HuH-7 (cell line): ENCODE measurements at regions not wholly inside any gene's neighbourhood (a gene's known extent, or its start where the extent isn't known, plus 50 kb on each side); places are given as distances from the start of the nearest gene placed in this dataset.
"Not testable (repeated sequence)": the region's sequence is repeated elsewhere in the genome, so short reads cannot be mapped to it uniquely, and the experiment has no call there.

Source experiments
- DNase-seq: peaks from one replicate; pipeline ENCODE4 v3.0.0; 2011; ENCODE audit warnings: low spot score

DNA sequence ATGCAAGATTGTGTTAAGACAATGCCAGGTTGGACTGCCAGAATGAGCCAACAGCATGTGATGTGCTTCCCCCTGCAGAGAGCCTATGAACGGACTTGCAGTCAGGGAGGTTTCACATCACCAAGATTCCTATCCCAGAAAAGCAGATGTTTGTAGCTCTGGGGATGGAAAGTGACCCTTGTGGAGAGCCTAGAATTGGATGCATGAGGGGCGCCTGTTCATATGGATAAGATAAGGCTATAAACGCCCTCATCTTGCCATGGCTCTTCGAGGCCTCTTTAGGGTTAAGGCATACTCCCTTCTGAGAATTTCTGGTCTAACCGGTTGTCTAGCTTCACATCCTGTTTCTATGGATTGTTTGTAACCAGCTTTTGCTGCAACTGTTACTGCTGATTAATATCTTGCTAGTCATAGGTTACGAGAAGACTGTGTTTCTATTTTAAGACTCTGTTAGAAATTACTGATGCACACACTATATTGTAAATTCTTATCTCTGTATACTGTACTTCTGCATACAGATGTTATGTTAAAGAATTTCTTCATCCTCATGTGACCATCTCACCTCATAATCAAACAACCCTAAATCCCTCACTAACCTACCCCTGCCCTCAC, 295.8 kb downstream of the PTGER3 start:
- DNase-seq = not testable (repeated sequence)

DNA sequence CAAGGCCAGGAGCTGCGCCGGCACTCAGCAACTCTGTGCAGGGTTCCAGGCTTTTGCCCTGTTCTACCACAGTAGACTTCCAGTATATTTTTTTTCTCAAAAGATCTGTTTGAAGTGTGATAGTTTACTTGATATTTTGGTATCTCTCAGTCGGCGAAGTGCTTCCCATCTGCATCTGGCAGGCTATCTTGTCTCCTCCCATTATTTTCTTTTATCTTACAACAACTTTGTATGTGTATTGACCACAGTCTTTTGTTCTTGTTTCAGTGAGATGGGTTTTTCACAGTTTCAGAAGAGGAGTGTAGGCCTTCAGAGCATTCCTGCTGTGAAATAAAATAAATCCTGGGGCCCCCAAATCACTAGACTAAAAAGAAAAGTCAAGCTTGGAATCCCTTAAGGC, 292.9 kb downstream of the PTGER3 start:
- DNase-seq = no peak

DNA sequence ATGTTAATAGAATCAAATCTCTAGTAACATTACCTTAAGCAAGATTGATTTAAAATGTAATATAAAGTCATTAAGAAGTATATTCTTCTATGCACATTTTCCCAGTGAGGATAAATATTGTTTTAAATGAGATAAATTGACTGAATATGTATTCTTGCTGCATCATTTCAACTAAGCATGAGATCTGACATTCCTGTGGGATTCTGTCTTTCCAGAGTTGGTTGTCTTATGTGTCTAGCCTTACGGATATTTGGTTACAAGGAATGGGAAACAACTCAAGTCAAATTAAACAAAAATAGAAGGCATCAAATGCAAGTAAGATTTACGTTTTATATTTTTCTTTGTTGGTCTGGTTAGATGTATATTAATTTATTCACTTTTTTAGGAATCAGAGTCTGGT, 287.5 kb downstream of the PTGER3 start:
- DNase-seq = no peak

DNA sequence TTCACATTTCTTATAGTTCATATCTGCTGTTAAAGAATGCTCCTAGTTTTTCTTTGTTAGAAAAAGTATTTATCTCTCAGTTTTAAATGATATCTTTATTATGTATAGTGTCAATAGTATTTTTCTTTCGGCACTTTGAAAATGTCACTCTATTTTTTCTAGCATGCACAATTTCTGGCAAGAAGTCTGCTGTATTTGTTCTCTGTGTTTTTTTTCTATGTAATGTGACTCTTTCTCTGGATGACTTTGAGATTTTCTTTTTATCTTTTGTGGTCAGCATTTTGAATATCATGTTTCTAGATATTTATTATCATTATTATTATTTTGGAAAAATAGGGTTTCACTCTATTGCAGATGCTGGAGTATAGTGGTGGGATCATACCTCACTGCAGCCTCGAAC, 285.2 kb downstream of the PTGER3 start:
- DNase-seq = no peak

DNA sequence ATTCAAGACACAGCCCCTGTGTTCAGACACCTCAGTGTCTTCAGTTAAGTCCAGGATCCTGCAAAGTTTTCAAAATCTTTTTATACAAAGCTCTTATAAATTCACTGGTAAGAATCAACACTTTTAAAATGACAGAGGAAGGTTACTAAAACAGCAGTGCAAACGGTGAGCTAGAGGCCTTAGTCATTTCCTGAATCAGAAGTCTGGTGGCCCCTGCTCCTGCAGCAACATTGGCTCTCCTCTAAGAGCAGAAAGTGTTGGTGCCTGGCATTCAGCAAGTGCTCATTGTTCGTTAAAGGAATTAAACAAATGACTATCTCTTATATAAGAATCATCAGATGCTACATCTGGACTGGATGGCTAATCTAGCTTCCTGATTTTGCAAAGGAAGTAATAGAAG, 282.9 kb downstream of the PTGER3 start:
- no peak for DNase-seq

DNA sequence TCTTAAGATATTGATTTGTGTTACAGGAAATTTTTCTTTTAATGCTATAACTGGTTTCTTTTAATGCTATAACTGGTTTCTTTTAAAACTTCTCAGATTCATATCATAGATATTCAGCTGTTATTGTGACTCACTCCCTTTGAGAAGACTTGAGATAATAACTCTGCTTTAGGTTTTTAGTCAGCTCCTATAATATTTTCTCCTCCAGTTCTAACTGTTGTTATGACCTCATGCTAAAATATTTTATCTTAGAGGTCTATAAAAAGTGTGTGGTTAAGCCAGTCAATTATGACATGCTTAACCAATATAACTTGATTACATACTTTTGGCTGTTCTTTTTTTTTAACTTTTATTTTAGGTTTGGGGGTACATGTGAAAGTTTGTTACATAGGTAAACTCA, 280.2 kb downstream of the PTGER3 start:
- no peak for DNase-seq

DNA sequence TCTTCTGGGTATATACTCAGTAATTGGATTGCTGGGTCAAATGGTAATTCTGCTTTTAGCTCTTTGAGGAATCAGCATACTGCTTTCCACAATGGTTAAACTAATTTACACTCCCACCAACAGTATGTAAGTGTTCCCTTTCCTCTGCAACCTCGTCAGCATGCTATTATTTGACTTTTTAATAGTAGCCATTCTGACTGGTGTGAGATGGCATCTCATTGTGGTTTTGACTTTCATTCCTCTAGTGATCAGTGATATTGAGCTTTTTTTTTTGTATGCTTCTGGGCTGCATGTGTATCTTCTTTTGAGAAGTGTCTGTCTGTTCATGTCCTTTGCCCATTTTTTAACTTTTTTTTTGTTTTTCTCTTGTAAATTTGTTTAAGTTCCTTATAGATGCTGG, 279.4 kb downstream of the PTGER3 start:
- no peak for DNase-seq

DNA sequence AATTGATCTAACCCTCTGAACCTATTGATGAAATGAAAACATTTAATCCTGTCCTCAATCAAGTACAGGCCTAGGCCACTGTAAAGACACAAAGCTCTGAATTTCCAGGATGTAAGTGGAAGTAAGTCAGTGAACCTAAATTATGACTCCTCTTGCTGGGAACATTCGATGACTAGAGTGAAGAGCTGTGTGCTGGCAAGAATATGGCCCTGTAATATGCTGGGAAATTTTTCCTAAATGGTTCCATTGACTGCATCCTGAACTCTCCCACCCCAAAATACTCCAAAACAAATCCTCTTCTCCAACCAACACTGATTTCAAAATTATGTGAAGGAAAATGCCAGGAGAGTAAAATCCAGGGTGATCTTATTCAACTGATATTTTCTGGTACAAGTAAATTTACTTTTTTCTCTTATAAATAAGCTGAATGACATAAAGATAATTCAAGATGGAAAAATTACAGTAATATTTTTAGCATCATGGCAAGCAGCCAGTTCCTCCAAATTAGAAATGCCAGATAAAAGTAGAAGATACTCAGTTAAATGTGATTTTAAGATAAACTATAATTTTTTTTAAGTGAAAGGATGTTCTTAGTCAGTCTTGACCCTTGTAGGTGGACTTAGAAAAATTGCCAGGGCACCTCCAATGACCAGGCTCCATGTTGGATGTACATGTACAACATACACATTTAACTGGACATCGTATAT, 269.4 kb downstream of the PTGER3 start:
- DNase-seq = no peak

DNA sequence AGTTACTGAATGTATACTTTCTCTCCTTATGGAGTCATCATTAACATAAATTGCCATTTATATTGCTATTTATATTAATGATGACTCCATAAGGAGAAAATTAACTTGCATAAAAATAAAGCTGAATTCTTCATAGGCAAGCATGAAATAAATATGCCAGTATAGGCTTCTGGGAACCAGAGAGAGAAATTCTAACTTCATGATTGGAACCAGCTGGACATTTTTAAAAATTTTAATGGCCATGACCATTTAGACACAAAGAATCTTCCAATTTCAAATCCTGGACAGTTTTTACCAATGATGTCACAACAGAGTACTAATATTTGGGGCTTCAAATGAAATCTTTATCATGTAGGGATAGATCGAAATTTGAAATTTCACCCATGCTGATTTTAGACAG, 268.7 kb downstream of the PTGER3 start:
- no peak for DNase-seq

DNA sequence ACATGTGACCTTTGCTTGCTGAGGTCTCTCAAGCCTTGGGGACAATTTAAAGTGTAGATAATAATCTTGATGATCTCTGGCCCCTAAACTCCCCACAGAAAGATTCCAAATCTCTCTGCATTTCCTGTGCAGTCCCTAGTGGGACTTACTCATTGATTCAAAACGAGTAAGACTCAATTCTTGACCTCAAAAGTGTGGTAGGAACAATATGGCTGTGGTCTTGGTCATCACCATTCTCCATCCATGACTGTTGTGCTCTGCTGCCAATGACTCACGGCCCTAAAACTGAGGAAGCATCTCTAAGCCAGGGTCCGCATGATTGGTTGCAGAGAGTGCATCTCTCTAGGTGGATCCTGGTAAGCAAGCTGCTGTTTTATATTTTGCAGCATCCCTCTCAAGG, 268.0 kb downstream of the PTGER3 start:
- no peak for DNase-seq

DNA sequence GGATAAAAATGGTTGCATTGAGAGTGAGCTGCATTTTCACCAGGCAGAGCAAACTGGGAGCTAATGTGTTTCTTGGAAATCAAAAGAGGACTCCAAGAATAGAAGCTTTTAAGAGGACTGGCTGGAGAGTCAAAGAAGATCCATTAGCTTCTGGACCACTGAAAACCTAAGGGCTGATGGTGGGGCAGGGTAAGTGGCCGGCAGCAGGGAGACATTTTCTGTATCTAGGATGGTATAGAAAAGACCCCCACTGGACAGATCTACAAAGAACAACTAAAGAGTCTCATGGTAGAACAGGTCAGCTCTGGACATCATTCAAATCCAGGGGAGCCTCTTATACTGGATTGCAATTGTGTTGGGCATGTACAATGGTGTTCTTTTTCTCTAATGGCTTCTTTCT, 262.3 kb downstream of the PTGER3 start:
- DNase-seq = no peak

DNA sequence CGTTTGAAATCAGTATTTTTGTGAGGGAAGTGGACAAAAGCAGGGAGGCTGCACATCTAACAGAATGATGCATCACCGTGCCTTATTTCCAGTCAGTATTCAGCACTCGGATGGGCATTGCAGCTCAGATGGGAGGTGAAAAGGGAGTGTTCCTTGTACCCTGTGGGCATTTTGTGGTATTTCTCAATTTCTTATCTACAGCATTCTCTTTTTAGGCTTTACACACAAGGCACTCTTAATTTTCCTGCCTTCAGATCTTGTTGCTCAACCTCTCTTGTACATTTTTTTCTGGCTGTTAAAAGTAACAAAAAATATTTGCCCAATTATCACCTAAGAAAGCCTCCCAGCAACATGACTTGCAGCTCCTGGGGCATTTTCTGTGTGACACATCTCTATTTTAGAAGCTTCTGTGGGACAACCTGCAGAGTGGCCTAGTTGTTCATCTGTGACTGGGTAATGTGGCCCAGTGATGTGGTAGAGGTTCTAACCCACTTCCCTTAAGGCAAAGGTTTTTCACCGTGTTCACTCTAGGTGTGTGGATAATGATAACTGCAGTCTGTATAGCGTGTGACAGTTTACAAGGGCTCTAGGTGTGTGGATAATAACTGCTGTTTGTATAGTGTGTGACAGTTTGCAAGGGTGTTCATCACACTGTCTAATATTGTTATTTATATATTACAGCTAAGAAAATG, 257.2 kb downstream of the PTGER3 start:
- no peak for DNase-seq

DNA sequence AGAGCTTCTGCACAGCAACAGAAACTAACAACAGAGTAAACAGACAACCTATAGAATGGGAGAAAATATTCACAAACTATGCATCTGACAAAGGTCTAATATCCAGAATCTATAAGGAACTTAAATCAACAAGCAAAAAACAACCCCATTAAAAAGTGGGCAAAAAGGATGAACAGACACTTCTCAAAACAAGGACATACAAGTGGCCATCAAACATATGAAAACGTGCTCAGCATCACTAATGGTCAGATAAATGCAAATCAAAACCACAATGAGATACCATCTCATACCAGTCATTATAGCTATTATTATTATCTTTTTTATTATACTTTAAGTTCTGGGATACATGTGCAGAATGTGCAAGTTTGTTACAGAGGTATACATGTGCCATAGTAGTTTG, 252.6 kb downstream of the PTGER3 start:
- not testable (repeated sequence) for DNase-seq

DNA sequence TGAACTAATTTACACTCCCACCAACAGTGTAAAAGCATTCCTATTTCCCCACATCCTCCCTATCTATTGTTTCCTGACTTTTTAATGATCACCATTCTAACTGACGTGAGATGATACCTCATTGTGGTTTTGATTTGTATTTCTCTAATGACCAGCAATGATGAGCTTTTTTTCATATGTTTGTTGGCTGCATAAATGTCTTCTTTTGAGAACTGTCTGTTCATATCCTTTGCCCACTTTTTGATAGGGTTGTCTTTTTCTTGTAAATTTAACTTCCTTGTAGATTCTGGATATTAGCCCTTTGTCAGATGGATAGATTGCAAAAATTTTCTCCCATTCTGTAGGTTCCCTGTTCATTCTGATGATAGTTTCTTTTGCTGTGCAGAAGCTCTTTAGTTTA, 251.3 kb downstream of the PTGER3 start:
- not testable (repeated sequence) for DNase-seq

DNA sequence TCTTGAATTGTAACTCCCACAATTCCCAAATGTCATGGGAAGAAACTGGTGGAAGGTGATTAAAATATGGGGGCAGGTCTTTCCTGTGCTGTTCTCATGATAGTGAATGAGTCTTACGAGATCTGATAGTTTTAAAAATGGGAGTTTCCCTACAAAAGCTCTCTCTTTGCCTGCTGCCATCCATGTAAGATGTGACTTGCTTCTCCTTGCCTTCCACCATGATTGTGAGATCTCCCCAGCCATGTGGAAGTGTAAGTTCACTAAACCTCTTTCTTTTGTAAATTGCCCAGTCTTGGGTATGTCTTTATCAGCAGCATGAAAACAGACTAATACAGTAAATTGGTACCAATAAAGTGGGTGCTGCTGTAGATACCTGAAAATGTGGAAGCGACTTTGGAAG, 245.0 kb downstream of the PTGER3 start:
- not testable (repeated sequence) for DNase-seq

DNA sequence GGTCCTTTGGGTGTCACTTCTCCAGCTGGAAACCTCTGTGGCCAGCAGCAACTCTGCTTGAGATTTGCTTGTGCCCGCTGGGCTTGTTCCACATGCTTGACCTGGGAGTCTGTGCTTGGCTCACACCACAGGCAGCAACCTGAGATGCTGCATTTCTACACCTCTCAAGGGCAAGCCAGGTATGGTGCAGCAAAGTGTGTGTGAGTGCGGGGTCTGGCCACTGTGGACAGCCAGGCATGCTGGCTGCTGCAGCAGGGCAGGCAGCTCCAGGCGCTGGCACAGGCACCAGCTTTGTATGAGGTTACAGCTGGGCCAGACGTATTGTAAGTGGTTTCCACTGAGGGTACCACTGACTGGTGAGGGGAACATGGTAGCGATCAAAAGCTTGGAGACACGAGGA, 242.0 kb downstream of the PTGER3 start:
- DNase-seq = no peak

DNA sequence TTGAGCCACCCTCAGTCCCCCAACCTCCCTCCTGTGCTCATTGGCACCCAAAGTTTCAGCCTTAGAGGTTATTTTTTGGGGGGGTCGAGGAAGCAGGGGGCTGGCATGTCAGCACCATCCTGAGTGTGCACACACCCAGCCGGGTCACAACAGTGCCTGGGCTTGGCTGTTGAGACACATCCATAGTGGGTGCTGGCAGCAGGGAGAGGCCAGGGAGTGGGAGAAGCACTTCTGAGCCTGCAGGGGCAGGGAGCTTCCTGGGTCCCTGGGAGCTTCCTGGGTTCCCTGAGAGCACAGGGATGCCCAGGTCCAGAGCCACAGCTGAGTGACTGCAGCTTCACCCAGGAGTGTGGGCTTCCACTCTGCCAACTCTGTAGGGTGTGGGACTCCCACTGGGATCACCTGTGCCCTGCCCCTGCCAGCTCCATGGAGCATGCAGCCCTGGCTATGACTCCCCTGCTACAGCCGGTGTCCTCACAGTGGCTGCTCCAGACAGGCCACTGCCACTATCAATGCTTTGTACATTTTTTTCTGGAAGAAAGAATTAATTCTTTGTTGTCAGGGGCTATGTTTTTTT, 240.4 kb downstream of the PTGER3 start:
- no peak for DNase-seq

DNA sequence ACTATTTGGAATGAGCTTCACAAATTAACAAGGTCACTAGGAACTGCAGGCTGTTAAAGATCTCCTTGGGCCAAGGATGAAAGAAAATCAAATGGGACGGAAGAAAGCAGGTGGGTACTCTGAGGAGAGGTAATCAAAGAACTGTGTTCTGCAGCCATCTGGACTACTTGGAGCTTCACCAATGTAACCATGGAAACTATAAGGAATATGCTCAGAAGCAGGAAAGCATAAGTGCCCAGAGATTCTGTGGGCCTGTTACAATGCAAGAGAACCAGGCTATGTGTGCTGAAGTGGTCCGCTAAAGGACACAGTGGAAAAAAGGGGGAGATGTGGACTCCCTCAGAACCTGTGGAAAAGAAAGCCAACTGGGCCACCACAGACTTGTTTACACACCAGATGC, 238.5 kb downstream of the PTGER3 start:
- no peak for DNase-seq

DNA sequence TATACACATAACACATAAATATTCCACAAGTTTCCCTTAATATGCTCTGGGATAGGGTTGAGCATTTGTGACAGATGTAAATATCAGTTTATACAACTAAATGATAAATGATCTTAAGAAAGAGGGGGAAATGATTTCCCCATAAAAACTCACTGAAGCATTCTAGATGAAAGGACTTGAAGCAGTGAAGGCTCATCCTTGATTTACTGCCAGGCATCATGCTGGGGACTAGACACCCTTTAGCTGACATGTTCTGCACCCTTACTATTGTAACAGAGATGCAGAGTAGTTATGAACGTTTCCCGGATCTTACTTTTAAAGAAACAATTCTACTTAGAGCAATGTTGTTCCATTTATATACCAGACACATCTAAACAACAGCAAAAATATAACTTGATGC, 235.8 kb downstream of the PTGER3 start:
- no peak for DNase-seq

DNA sequence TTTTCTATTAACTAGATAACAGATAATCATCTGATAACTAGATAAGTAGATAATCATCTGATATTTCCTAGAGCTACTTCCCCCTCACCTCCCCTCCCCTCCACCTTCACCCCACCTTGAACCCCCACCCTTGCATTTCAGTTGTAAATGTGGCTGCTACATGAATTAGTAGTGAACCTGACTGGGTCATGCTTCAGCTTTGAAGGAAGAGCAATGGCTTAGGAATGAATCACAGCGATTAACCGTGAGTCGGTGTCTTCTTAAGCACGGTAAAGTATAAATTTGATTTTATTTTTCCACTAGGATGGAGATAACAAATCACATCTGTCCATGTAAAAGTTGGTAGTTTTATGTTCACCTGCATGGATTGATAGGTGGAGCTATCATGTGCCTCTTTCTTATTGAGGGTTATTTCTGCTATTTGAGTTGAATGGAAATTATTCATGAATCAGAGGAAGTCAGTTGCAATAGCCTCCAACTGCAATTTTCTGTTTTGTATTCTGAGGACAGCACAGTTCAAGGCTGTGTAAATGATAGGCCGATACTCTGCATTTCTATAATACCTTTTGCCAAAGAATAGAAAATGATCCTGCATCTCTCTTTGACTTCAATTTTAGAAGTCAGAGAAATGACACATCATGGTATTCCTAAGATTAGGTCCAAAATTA, 235.0 kb downstream of the PTGER3 start:
- DNase-seq = no peak

DNA sequence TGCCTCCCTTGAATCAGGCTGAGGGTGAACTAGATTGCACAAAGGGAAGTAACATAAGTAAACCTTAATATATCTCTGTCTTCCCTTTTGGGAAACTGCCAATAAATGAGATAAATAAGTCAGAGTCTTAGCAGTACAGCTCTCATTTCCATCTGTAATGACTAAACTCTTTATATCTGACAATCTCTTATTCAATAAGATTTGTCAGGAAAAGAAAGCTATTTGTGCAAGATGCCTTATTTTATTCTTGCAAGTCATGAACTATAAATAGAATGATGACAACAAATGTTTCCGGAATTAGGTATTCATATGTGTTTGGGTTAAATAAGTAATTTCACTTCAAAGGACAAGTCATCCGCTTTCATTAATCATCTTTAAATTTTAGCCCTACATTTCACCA, 229.2 kb downstream of the PTGER3 start:
- DNase-seq = no peak

DNA sequence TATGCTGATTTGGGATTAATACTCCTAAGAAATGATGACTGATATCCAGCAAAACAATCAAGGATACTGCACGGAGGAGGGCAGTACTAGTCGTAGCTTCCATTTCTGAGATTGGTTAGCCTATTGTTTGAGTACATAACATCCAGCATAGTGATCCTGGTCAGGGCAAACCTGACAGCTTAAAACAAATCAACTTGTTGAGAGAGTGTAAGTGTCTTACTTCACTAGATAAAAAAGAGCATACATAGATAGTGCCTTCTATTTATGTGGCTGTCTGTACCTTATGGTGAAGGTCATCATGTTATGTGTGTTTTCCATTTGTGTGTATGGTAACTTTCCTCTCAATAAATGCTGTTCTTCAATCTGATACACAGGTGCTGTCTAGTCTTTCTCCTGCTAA, 228.4 kb downstream of the PTGER3 start:
- no peak for DNase-seq

DNA sequence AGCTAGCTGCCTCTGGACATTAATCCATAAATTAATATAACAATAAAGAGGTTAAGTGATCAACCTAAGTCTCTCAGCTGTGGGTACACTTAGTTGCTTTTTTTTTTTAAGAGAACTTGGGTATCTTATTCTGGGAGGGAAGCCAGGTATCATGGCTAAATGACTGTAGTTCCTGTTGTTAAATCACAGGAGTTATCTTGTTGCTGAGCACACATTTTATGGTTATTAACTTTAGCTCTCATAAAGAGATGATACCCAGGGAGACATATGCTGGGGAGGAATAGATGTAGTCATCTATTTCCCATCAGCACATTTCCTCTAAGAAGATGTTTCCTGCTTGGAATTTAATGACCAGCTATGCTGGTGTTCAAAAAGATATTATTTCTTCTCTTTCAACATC, 227.8 kb downstream of the PTGER3 start:
- DNase-seq = no peak
